ENCODE measurements at regions not wholly inside any gene's neighbourhood (a gene's known extent, or its start where the extent isn't known, plus 50 kb on each side); places are given as distances from the start of the nearest gene placed in this dataset.

- H3K9me3 ChIP-seq (ENCODE audit: insufficient read depth, low read length): no peaks in the 10 kb centered on the region
- H2AFZ ChIP-seq (ENCODE audit: low read depth, low read length, severe bottlenecking): no peak overlapping the region
- TF ChIP-seq EZH2phosphoT487 (conservative IDR thresholded peaks at IDR 0.05; ENCODE audit: low read length): no peak
- TF ChIP-seq, protein P1, sequence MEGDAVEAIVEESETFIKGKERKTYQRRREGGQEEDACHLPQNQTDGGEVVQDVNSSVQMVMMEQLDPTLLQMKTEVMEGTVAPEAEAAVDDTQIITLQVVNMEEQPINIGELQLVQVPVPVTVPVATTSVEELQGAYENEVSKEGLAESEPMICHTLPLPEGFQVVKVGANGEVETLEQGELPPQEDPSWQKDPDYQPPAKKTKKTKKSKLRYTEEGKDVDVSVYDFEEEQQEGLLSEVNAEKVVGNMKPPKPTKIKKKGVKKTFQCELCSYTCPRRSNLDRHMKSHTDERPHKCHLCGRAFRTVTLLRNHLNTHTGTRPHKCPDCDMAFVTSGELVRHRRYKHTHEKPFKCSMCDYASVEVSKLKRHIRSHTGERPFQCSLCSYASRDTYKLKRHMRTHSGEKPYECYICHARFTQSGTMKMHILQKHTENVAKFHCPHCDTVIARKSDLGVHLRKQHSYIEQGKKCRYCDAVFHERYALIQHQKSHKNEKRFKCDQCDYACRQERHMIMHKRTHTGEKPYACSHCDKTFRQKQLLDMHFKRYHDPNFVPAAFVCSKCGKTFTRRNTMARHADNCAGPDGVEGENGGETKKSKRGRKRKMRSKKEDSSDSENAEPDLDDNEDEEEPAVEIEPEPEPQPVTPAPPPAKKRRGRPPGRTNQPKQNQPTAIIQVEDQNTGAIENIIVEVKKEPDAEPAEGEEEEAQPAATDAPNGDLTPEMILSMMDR (IDR thresholded peaks at IDR 0.05; ENCODE audit: insufficient read depth, low read length, poor library complexity, severe bottlenecking): no peak
- no peaks in the 10 kb centered on the region for H3K36me3 ChIP-seq (ENCODE audit: low read length)
- no peak overlapping the region for H3K27ac ChIP-seq (ENCODE audit: low read depth, low read length)
- no peaks in the 10 kb centered on the region for H3K79me2 ChIP-seq (ENCODE audit: insufficient read depth, low read length)
- H3F3A ChIP-seq (ENCODE audit: insufficient read depth): no peaks in the 10 kb centered on the region
- H3K27me3 ChIP-seq (ENCODE audit: low read length): no peaks in the 10 kb centered on the region
- no peak overlapping the region for H3K4me3 ChIP-seq (ENCODE audit: insufficient read depth, low read length, poor library complexity, severe bottlenecking)
- H3K9ac ChIP-seq (ENCODE audit: low read length): no peak overlapping the region
- H4K20me1 ChIP-seq (ENCODE audit: low read depth, low read length): no peaks in the 10 kb centered on the region
- H3K4me2 ChIP-seq (ENCODE audit: low read depth, low read length, poor library complexity, severe bottlenecking): no peak overlapping the region
- no peaks in the 10 kb centered on the region for H3K9me2 ChIP-seq (replicated peaks; ENCODE audit: insufficient read depth, low read length)
Observed at GRCh38 chr7:47696152-47696710, 114.3 kb upstream of the TNS3 start.

GRCh38 chr7:47693216-47693615 is 111.3 kb upstream of the TNS3 start:
- H3F3A ChIP-seq (ENCODE audit: insufficient read depth): no peaks in the 10 kb centered on the region
- H3K9me2 ChIP-seq (replicated peaks; ENCODE audit: insufficient read depth, low read length): no peaks in the 10 kb centered on the region
- no peaks in the 10 kb centered on the region for H3K27me3 ChIP-seq (ENCODE audit: low read length)
- H3K79me2 ChIP-seq (ENCODE audit: insufficient read depth, low read length): no peaks in the 10 kb centered on the region
- no peak overlapping the region for H3K27ac ChIP-seq (ENCODE audit: low read depth, low read length)
- TF ChIP-seq EZH2phosphoT487 (conservative IDR thresholded peaks at IDR 0.05; ENCODE audit: low read length): no peak
- TF ChIP-seq, protein P1 (IDR thresholded peaks at IDR 0.05; ENCODE audit: insufficient read depth, low read length, poor library complexity, severe bottlenecking): no peak
- no peaks in the 10 kb centered on the region for H3K36me3 ChIP-seq (ENCODE audit: low read length)
- no peaks in the 10 kb centered on the region for H3K9me3 ChIP-seq (ENCODE audit: insufficient read depth, low read length)
- H3K9ac ChIP-seq (ENCODE audit: low read length): no peak overlapping the region
- H2AFZ ChIP-seq (ENCODE audit: low read depth, low read length, severe bottlenecking): no peak overlapping the region
- no peak overlapping the region for H3K4me2 ChIP-seq (ENCODE audit: low read depth, low read length, poor library complexity, severe bottlenecking)
- H4K20me1 ChIP-seq (ENCODE audit: low read depth, low read length): no peaks in the 10 kb centered on the region
- no peak overlapping the region for H3K4me3 ChIP-seq (ENCODE audit: insufficient read depth, low read length, poor library complexity, severe bottlenecking)

DNA sequence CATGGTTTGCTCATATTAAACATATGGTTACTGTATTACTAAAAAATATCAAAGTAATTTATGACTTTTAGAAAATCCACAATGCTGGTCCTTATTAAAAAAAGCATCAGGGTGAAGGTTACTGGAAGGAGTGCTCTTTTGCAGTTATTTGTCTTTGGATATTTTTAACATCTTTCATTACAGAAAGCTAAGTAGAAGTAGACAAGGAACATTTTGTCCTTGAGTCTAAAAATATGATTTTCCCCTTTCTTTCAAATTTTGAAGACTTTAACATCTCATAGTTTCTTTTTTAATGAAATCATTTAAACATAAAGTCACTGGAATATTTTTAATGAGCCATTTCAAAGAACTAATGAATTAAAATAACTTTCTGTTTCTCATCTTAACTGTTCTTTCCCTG is 110.1 kb upstream of the TNS3 start:
- Histone ChIP-seq H3K27ac (ENCODE audit: low read depth, low read length) (no peak overlapping the region), H3K9me3 (ENCODE audit: insufficient read depth, low read length) (no peaks in the 10 kb centered on the region), H3F3A (ENCODE audit: insufficient read depth) (no peaks in the 10 kb centered on the region), H3K27me3 (ENCODE audit: low read length) (no peaks in the 10 kb centered on the region), H4K20me1 (ENCODE audit: low read depth, low read length) (no peaks in the 10 kb centered on the region), H3K9me2 (replicated peaks; ENCODE audit: insufficient read depth, low read length) (no peaks in the 10 kb centered on the region), H2AFZ (ENCODE audit: low read depth, low read length, severe bottlenecking) (no peak overlapping the region), H3K4me3 (ENCODE audit: insufficient read depth, low read length, poor library complexity, severe bottlenecking) (no peak overlapping the region), H3K9ac (ENCODE audit: low read length) (no peak overlapping the region), H3K79me2 (ENCODE audit: insufficient read depth, low read length) (no peaks in the 10 kb centered on the region), H3K4me2 (ENCODE audit: low read depth, low read length, poor library complexity, severe bottlenecking) (no peak overlapping the region), H3K36me3 (ENCODE audit: low read length) (no peaks in the 10 kb centered on the region)
- no peak for TF ChIP-seq EZH2phosphoT487 (conservative IDR thresholded peaks at IDR 0.05; ENCODE audit: low read length)
- TF ChIP-seq, protein P1 (IDR thresholded peaks at IDR 0.05; ENCODE audit: insufficient read depth, low read length, poor library complexity, severe bottlenecking): no peak

All from SU-DHL-6 (cell line).